ENCODE measurements at regions not wholly inside any gene's neighbourhood (a gene's known extent, or its start where the extent isn't known, plus 50 kb on each side); places are given as distances from the start of the nearest gene placed in this dataset.

DNA sequence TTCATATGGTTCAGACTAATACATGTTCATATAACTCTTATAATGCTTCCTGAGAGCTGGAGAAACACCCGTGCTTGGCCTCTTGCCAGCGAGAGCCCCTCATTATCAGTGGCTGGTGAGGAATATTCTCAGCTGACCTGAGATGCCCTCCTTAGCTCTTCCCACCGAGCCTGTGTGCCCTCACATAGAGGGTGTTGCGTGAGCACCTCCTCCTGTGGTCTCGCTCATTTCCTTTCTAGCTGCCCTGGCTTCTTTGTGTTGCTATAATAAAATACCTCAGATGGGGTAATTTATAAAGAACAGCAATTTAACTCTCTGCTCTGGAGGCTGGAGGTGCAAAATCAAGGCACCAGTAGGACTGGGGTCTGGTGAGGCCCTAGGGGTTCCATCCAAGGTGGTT is 80.5 kb upstream of the ALKAL2 start:
- Mint-ChIP-seq H3K9me3 (ENCODE audit: unreplicated experiment) (peaks cover 20% of the 10 kb centered on the region), H3K4me3 (ENCODE audit: unreplicated experiment) (no peak overlapping the region), H3K4me1 (ENCODE audit: low read depth, unreplicated experiment) (no peaks in the 10 kb centered on the region), H3K27me3 (ENCODE audit: low read depth, unreplicated experiment) (peaks cover 17% of the 10 kb centered on the region), H3K27ac (ENCODE audit: unreplicated experiment) (no peak overlapping the region), H3K36me3 (ENCODE audit: low read depth, unreplicated experiment) (peaks cover 1% of the 10 kb centered on the region)
- Histone ChIP-seq H3K27me3 (ENCODE audit: insufficient read depth, low read length) (no peaks in the 10 kb centered on the region), H2AFZ (ENCODE audit: low read depth, low read length) (no peak overlapping the region), H3K4me3 (ENCODE audit: insufficient read depth, low read depth, low read length) (no peak overlapping the region), H3K79me2 (ENCODE audit: insufficient read depth, low read length) (no peaks in the 10 kb centered on the region), H3K4me2 (ENCODE audit: low read length) (no peak overlapping the region), H3K4me1 (ENCODE audit: insufficient read depth, low read length) (peaks cover 3% of the 10 kb centered on the region), H3K36me3 (ENCODE audit: insufficient read depth, low read length) (no peaks in the 10 kb centered on the region), H3K27ac (ENCODE audit: low read depth, low read length) (no peak overlapping the region), H3K9ac (ENCODE audit: low read length) (no peak overlapping the region), H4K20me1 (ENCODE audit: insufficient read depth, low read length) (no peaks in the 10 kb centered on the region), H3K9me3 (ENCODE audit: insufficient read depth, low read depth, low read length) (no peaks in the 10 kb centered on the region)
- no peak for TF ChIP-seq EZH2 (IDR thresholded peaks at IDR 0.05; ENCODE audit: insufficient read depth, low read length)
- TF ChIP-seq, protein P1, sequence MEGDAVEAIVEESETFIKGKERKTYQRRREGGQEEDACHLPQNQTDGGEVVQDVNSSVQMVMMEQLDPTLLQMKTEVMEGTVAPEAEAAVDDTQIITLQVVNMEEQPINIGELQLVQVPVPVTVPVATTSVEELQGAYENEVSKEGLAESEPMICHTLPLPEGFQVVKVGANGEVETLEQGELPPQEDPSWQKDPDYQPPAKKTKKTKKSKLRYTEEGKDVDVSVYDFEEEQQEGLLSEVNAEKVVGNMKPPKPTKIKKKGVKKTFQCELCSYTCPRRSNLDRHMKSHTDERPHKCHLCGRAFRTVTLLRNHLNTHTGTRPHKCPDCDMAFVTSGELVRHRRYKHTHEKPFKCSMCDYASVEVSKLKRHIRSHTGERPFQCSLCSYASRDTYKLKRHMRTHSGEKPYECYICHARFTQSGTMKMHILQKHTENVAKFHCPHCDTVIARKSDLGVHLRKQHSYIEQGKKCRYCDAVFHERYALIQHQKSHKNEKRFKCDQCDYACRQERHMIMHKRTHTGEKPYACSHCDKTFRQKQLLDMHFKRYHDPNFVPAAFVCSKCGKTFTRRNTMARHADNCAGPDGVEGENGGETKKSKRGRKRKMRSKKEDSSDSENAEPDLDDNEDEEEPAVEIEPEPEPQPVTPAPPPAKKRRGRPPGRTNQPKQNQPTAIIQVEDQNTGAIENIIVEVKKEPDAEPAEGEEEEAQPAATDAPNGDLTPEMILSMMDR (IDR thresholded peaks at IDR 0.05; ENCODE audit: insufficient read depth, low read depth, low read length), result no peak
- no peak for DNase-seq (ENCODE audit: low read depth)
- FAIRE-seq, result no peak

- Histone ChIP-seq H3K9ac (ENCODE audit: low read length) (no peak overlapping the region), H3K27ac (ENCODE audit: low read depth, low read length) (no peak overlapping the region), H2AFZ (ENCODE audit: low read depth, low read length) (no peak overlapping the region), H4K20me1 (ENCODE audit: insufficient read depth, low read length) (no peaks in the 10 kb centered on the region), H3K27me3 (ENCODE audit: insufficient read depth, low read length) (no peaks in the 10 kb centered on the region), H3K79me2 (ENCODE audit: insufficient read depth, low read length) (no peaks in the 10 kb centered on the region), H3K9me3 (ENCODE audit: insufficient read depth, low read depth, low read length) (no peaks in the 10 kb centered on the region), H3K36me3 (ENCODE audit: insufficient read depth, low read length) (no peaks in the 10 kb centered on the region), H3K4me1 (ENCODE audit: insufficient read depth, low read length) (peaks cover 3% of the 10 kb centered on the region), H3K4me3 (ENCODE audit: insufficient read depth, low read depth, low read length) (no peak overlapping the region), H3K4me2 (ENCODE audit: low read length) (no peak overlapping the region)
- DNase-seq (ENCODE audit: low read depth) (no peak), FAIRE-seq (no peak)
- no peaks in the 10 kb centered on the region for H3K4me1 Mint-ChIP-seq (ENCODE audit: low read depth, unreplicated experiment)
- peaks cover 19% of the 10 kb centered on the region for H3K27me3 Mint-ChIP-seq (ENCODE audit: low read depth, unreplicated experiment)
- no peak for TF ChIP-seq EZH2 (IDR thresholded peaks at IDR 0.05; ENCODE audit: insufficient read depth, low read length)
- TF ChIP-seq, protein P1 (IDR thresholded peaks at IDR 0.05; ENCODE audit: insufficient read depth, low read depth, low read length), result no peak
- no peak overlapping the region for H3K4me3 Mint-ChIP-seq (ENCODE audit: unreplicated experiment)
- H3K9me3 Mint-ChIP-seq (ENCODE audit: unreplicated experiment), result peaks cover 18% of the 10 kb centered on the region
- H3K27ac Mint-ChIP-seq (ENCODE audit: unreplicated experiment), result no peak overlapping the region
- peaks cover 1% of the 10 kb centered on the region for H3K36me3 Mint-ChIP-seq (ENCODE audit: low read depth, unreplicated experiment)
Observed at GRCh38 chr2:367246-367645, 79.4 kb upstream of the ALKAL2 start.

- no peak overlapping the region for H2AFZ ChIP-seq (ENCODE audit: low read depth, low read length)
- H3K27me3 ChIP-seq (ENCODE audit: insufficient read depth, low read length), result no peaks in the 10 kb centered on the region
- no peak overlapping the region for H3K9ac ChIP-seq (ENCODE audit: low read length)
- no peak overlapping the region for H3K4me2 ChIP-seq (ENCODE audit: low read length)
- no peak overlapping the region for H3K4me3 Mint-ChIP-seq (ENCODE audit: unreplicated experiment)
- no peaks in the 10 kb centered on the region for H3K9me3 ChIP-seq (ENCODE audit: insufficient read depth, low read depth, low read length)
- peaks cover 1% of the 10 kb centered on the region for H3K36me3 Mint-ChIP-seq (ENCODE audit: low read depth, unreplicated experiment)
- no peak for TF ChIP-seq EZH2 (IDR thresholded peaks at IDR 0.05; ENCODE audit: insufficient read depth, low read length)
- TF ChIP-seq, protein P1 (IDR thresholded peaks at IDR 0.05; ENCODE audit: insufficient read depth, low read depth, low read length), result no peak
- H3K27ac Mint-ChIP-seq (ENCODE audit: unreplicated experiment), result no peak overlapping the region
- peaks cover 3% of the 10 kb centered on the region for H3K4me1 ChIP-seq (ENCODE audit: insufficient read depth, low read length)
- FAIRE-seq, result no peak
- H3K9me3 Mint-ChIP-seq (ENCODE audit: unreplicated experiment), result peaks cover 18% of the 10 kb centered on the region
- no peaks in the 10 kb centered on the region for H3K79me2 ChIP-seq (ENCODE audit: insufficient read depth, low read length)
- H3K4me3 ChIP-seq (ENCODE audit: insufficient read depth, low read depth, low read length), result no peak overlapping the region
- H3K27me3 Mint-ChIP-seq (ENCODE audit: low read depth, unreplicated experiment), result peaks cover 19% of the 10 kb centered on the region
- no peak overlapping the region for H3K27ac ChIP-seq (ENCODE audit: low read depth, low read length)
- no peaks in the 10 kb centered on the region for H3K4me1 Mint-ChIP-seq (ENCODE audit: low read depth, unreplicated experiment)
- no peaks in the 10 kb centered on the region for H3K36me3 ChIP-seq (ENCODE audit: insufficient read depth, low read length)
- no peak for DNase-seq (ENCODE audit: low read depth)
- no peaks in the 10 kb centered on the region for H4K20me1 ChIP-seq (ENCODE audit: insufficient read depth, low read length)
Observed at GRCh38 chr2:366706-367105, 78.8 kb upstream of the ALKAL2 start.

Data from astrocyte (in vitro differentiated cells and primary cell).